Esophagus (tissue), 2 donors: ENCODE measurements at regions not wholly inside any gene's neighbourhood (a gene's known extent, or its start where the extent isn't known, plus 50 kb on each side); places are given as distances from the start of the nearest gene placed in this dataset.

Experiments used
- H3K27ac ChIP-seq, 2 donors: one replicate each; pipeline ENCODE4 v1.5.1; 2013; ENCODE audit warnings: low read depth in 2 of 2, mild to moderate bottlenecking in 2 of 2, inconsistent platforms in 1 of 2, low read length in 1 of 2, moderate library complexity in 1 of 2
- H3K27me3 ChIP-seq, 2 donors: one replicate each; pipeline ENCODE4 v1.6.1; 2013; ENCODE audit warnings: low read length in 2 of 2, control low read depth in 1 of 2, mild to moderate bottlenecking in 1 of 2; ENCODE audit not compliant: insufficient read depth in 2 of 2, control insufficient read depth in 1 of 2
- H3K36me3 ChIP-seq, 2 donors: one replicate each; pipeline ENCODE4 v1.6.1; 2013; ENCODE audit warnings: low read length in 1 of 2; ENCODE audit not compliant: control insufficient read depth in 2 of 2, insufficient read depth in 2 of 2
- H3K4me1 ChIP-seq, 2 donors: one replicate each; pipeline ENCODE4 v1.6.1; 2013; ENCODE audit warnings: low read length in 1 of 2; ENCODE audit not compliant: control insufficient read depth in 2 of 2, insufficient read depth in 2 of 2
- H3K4me3 ChIP-seq, 2 donors: one replicate each; pipeline ENCODE4 v1.5.1; 2013; ENCODE audit warnings: low read length in 2 of 2, mild to moderate bottlenecking in 2 of 2, low read depth in 1 of 2, moderate library complexity in 1 of 2
- H3K9me3 ChIP-seq, 2 donors: one replicate each; pipeline ENCODE4 v1.6.1; 2013; ENCODE audit warnings: mild to moderate bottlenecking in 2 of 2, low read depth in 1 of 2, low read length in 1 of 2, moderate library complexity in 1 of 2; ENCODE audit not compliant: control insufficient read depth in 2 of 2, insufficient read depth in 1 of 2
- WGBS, 2 donors: extraction: QIAGEN DNeasy Blood & Tissue Kit; methylation state at CpG; one replicate each; pipeline ENCODE4 v1.1.7; 2013; 5-methylcytosine and 5-hydroxymethylcytosine counted together
- donor health status: healthy with polysubstance abuse.
- donor health status: Bipolar disorder and iron deficiency.

GRCh38 chr3:150069633-150070032 is 98.9 kb upstream of the PFN2 start:
- Histone ChIP-seq H3K4me3 (no peak overlapping the region), H3K36me3 (no peaks in the 10 kb centered on the region), H3K4me1 (no peaks in the 10 kb centered on the region), H3K27me3 (no peaks in the 10 kb centered on the region), H3K27ac (no peak overlapping the region), H3K9me3 (no peaks in the 10 kb centered on the region)
- WGBS, 2 donors: 76 to 86% methylated on average over 1 of the region's 1 CpG

GRCh38 chr3:150069154-150069527 is 98.4 kb upstream of the PFN2 start:
- H3K36me3 ChIP-seq: no peaks in the 10 kb centered on the region
- H3K4me3 ChIP-seq: no peak overlapping the region
- H3K27me3 ChIP-seq: no peaks in the 10 kb centered on the region
- no peak overlapping the region for H3K27ac ChIP-seq
- H3K9me3 ChIP-seq: no peaks in the 10 kb centered on the region
- H3K4me1 ChIP-seq: no peaks in the 10 kb centered on the region
- WGBS, 2 donors: 35 to 43% methylated on average over 1 of the region's 1 CpG

GRCh38 chr3:150068440-150069153 is 97.9 kb upstream of the PFN2 start:
- WGBS, 2 donors: 68 to 81% methylated on average over 7 of the region's 7 CpGs

GRCh38 chr3:150067561-150067960 is 96.9 kb upstream of the PFN2 start:
- Histone ChIP-seq H3K4me1 (no peaks in the 10 kb centered on the region), H3K27ac (no peak overlapping the region), H3K9me3 (no peaks in the 10 kb centered on the region), H3K36me3 (no peaks in the 10 kb centered on the region), H3K4me3 (no peak overlapping the region), H3K27me3 (no peaks in the 10 kb centered on the region)
- whole genome bisulfite sequencing, 2 donors: 81 to 84% methylated on average over 3 of the region's 3 CpGs

More at GRCh38 chr3:150068440-150069153, 97.9 kb upstream of the PFN2 start:
- Histone ChIP-seq H3K27me3 (no peaks in the 10 kb centered on the region), H3K36me3 (no peaks in the 10 kb centered on the region), H3K4me3 (no peak overlapping the region), H3K27ac (no peak overlapping the region), H3K9me3 (no peaks in the 10 kb centered on the region), H3K4me1 (no peaks in the 10 kb centered on the region)

GRCh38 chr3:150064971-150065370 is 94.3 kb upstream of the PFN2 start:
- 92 to 93% methylated on average over 2 of the region's 2 CpGs for WGBS, 2 donors
- no peak overlapping the region for H3K27ac ChIP-seq
- H3K9me3 ChIP-seq: no peaks in the 10 kb centered on the region
- no peaks in the 10 kb centered on the region for H3K27me3 ChIP-seq
- no peaks in the 10 kb centered on the region for H3K4me1 ChIP-seq
- no peaks in the 10 kb centered on the region for H3K36me3 ChIP-seq
- no peak overlapping the region for H3K4me3 ChIP-seq

- Histone ChIP-seq H3K27ac (no peak overlapping the region), H3K9me3 (no peaks in the 10 kb centered on the region), H3K4me1 (no peaks in the 10 kb centered on the region), H3K4me3 (no peak overlapping the region), H3K27me3 (no peaks in the 10 kb centered on the region), H3K36me3 (no peaks in the 10 kb centered on the region)
- WGBS, 2 donors: 89 to 97% methylated on average over 1 of the region's 1 CpG
Measured at GRCh38 chr3:150063237-150063636, 92.5 kb upstream of the PFN2 start.

GRCh38 chr3:150062492-150062891 is 91.8 kb upstream of the PFN2 start:
- H3K9me3 ChIP-seq: no peaks in the 10 kb centered on the region
- H3K27me3 ChIP-seq: no peaks in the 10 kb centered on the region
- WGBS, 2 donors: 18 to 42% methylated on average over 6 of the region's 6 CpGs
- no peak overlapping the region for H3K4me3 ChIP-seq
- H3K27ac ChIP-seq: peak overlapping the region in 1 of 2 donors; percentile 16
- no peaks in the 10 kb centered on the region for H3K4me1 ChIP-seq
- H3K36me3 ChIP-seq: no peaks in the 10 kb centered on the region

GRCh38 chr3:150061288-150062024 is 90.8 kb upstream of the PFN2 start:
- no peaks in the 10 kb centered on the region for H3K4me1 ChIP-seq
- no peak overlapping the region for H3K27ac ChIP-seq
- H3K9me3 ChIP-seq: no peaks in the 10 kb centered on the region

GRCh38 chr3:150059729-150060128 is 89.0 kb upstream of the PFN2 start:
- Histone ChIP-seq H3K27me3 (no peaks in the 10 kb centered on the region), H3K36me3 (no peaks in the 10 kb centered on the region), H3K4me1 (no peaks in the 10 kb centered on the region), H3K9me3 (no peaks in the 10 kb centered on the region), H3K27ac (no peak overlapping the region), H3K4me3 (no peak overlapping the region)
- 70 to 74% methylated on average over 4 of the region's 4 CpGs for WGBS, 2 donors

More at GRCh38 chr3:150061288-150062024, 90.8 kb upstream of the PFN2 start:
- Histone ChIP-seq H3K4me3 (no peak overlapping the region), H3K27me3 (no peaks in the 10 kb centered on the region), H3K36me3 (no peaks in the 10 kb centered on the region)
- 80 to 88% methylated on average over 4 of the region's 4 CpGs for WGBS, 2 donors

- Histone ChIP-seq H3K4me3 (no peak overlapping the region), H3K27me3 (no peaks in the 10 kb centered on the region), H3K36me3 (no peaks in the 10 kb centered on the region), H3K4me1 (no peaks in the 10 kb centered on the region), H3K9me3 (no peaks in the 10 kb centered on the region), H3K27ac (no peak overlapping the region)
- WGBS, 2 donors: 51 to 80% methylated on average over 5 of the region's 5 CpGs
Measured at GRCh38 chr3:150059241-150059640, 88.5 kb upstream of the PFN2 start.
